GM19035 (cell line): ENCODE measurements at regions not wholly inside any gene's neighbourhood (a gene's known extent, or its start where the extent isn't known, plus 50 kb on each side); places are given as distances from the start of the nearest gene placed in this dataset.

ENCODE experiments used
- ATAC-seq: cut with Tn5 transposase; IDR thresholded peaks from one replicate; pipeline ENCODE4 v1.9.1; 2021; ENCODE audit not compliant: unreplicated experiment

GRCh38 chr9:81841333-81841732, 86.9 kb upstream of the SPATA31D4 start:
- ATAC-seq: no peak

- no peak for ATAC-seq
Observed at GRCh38 chr9:81844131-81844567, 84.1 kb upstream of the SPATA31D4 start.

GRCh38 chr9:81847181-81847915, 80.9 kb upstream of the SPATA31D4 start:
- no peak for ATAC-seq

GRCh38 chr9:81848472-81848871, 79.8 kb upstream of the SPATA31D4 start:
- no peak for ATAC-seq

- no peak for ATAC-seq
Observed at GRCh38 chr9:81849631-81850259, 78.5 kb upstream of the SPATA31D4 start.

- ATAC-seq: no peak
Observed at GRCh38 chr9:81850724-81851123, 77.5 kb upstream of the SPATA31D4 start.

GRCh38 chr9:81851340-81851739, 76.9 kb upstream of the SPATA31D4 start:
- ATAC-seq: no peak

GRCh38 chr9:81852820-81853219, 75.4 kb upstream of the SPATA31D4 start:
- ATAC-seq: no peak

GRCh38 chr9:81855538-81855937, 72.7 kb upstream of the SPATA31D4 start:
- no peak for ATAC-seq

GRCh38 chr9:81858657-81859430, 69.4 kb upstream of the SPATA31D4 start:
- ATAC-seq: no peak

GRCh38 chr9:81860581-81860980, 67.6 kb upstream of the SPATA31D4 start:
- ATAC-seq: no peak

GRCh38 chr9:81861644-81862043, 66.6 kb upstream of the SPATA31D4 start:
- no peak for ATAC-seq

- ATAC-seq: no peak
Observed at GRCh38 chr9:81868145-81868544, 60.1 kb upstream of the SPATA31D4 start.

- ATAC-seq: no peak
Observed at GRCh38 chr9:81871695-81872094, 56.5 kb upstream of the SPATA31D4 start.

GRCh38 chr9:81874250-81874649, 54.0 kb upstream of the SPATA31D4 start:
- no peak for ATAC-seq

GRCh38 chr9:81874931-81875330, 53.3 kb upstream of the SPATA31D4 start:
- ATAC-seq: no peak

- no peak for ATAC-seq
Observed at GRCh38 chr9:81877047-81877446, 51.2 kb upstream of the SPATA31D4 start.
